GM18861 (cell line): ENCODE measurements at regions not wholly inside any gene's neighbourhood (a gene's known extent, or its start where the extent isn't known, plus 50 kb on each side); places are given as distances from the start of the nearest gene placed in this dataset.
"Not testable (repeated sequence)": the region's sequence is repeated elsewhere in the genome, so short reads cannot be mapped to it uniquely, and the experiment has no call there.

ENCODE experiments used
- ATAC-seq: cut with Tn5 transposase; IDR thresholded peaks from one replicate; pipeline ENCODE4 v1.9.1; 2021; ENCODE audit not compliant: unreplicated experiment

- ATAC-seq, result no peak
Measured at GRCh38 chr4:164058776-164059445, 564.4 kb downstream of the TMA16 start.

GRCh38 chr4:164060456-164060855 is 566.0 kb downstream of the TMA16 start:
- ATAC-seq, result no peak

GRCh38 chr4:164068392-164068791 is 573.9 kb downstream of the TMA16 start:
- ATAC-seq, result no peak

- no peak for ATAC-seq
Measured at GRCh38 chr4:164070625-164071024, 576.1 kb downstream of the TMA16 start.

- no peak for ATAC-seq
Measured at GRCh38 chr4:164081371-164081770, 586.9 kb downstream of the TMA16 start.

- no peak for ATAC-seq
Measured at GRCh38 chr4:164081801-164082200, 587.3 kb downstream of the TMA16 start.

GRCh38 chr4:164087733-164088132 is 593.2 kb downstream of the TMA16 start:
- no peak for ATAC-seq

- no peak for ATAC-seq
Measured at GRCh38 chr4:164095313-164096110, 601.0 kb downstream of the TMA16 start.

GRCh38 chr4:164096766-164097518 is 602.5 kb downstream of the TMA16 start:
- ATAC-seq, result no peak

GRCh38 chr4:164100741-164101365 is 606.4 kb downstream of the TMA16 start:
- not testable (repeated sequence) for ATAC-seq

- ATAC-seq, result no peak
Measured at GRCh38 chr4:164108971-164109370, 614.5 kb downstream of the TMA16 start.

- no peak for ATAC-seq
Measured at GRCh38 chr4:164109503-164109902, 615.0 kb downstream of the TMA16 start.

GRCh38 chr4:164115236-164115635 is 620.7 kb downstream of the TMA16 start:
- ATAC-seq, result no peak

GRCh38 chr4:164116286-164116685 is 621.8 kb downstream of the TMA16 start:
- ATAC-seq, result no peak

GRCh38 chr4:164134388-164134787 is 619.5 kb upstream of the SMIM31 start:
- ATAC-seq, result no peak

GRCh38 chr4:164136180-164136616 is 617.7 kb upstream of the SMIM31 start:
- ATAC-seq, result no peak

- no peak for ATAC-seq
Measured at GRCh38 chr4:164138521-164138920, 615.4 kb upstream of the SMIM31 start.

- ATAC-seq, result no peak
Measured at GRCh38 chr4:164139291-164139690, 614.6 kb upstream of the SMIM31 start.

GRCh38 chr4:164141755-164142375 is 612.1 kb upstream of the SMIM31 start:
- not testable (repeated sequence) for ATAC-seq

GRCh38 chr4:164154416-164154815 is 599.5 kb upstream of the SMIM31 start:
- no peak for ATAC-seq

- no peak for ATAC-seq
Measured at GRCh38 chr4:164169591-164169990, 584.3 kb upstream of the SMIM31 start.
